NCI-H2171 (cell line): ENCODE measurements at regions not wholly inside any gene's neighbourhood (a gene's known extent, or its start where the extent isn't known, plus 50 kb on each side); places are given as distances from the start of the nearest gene placed in this dataset.

Experiments
- DNase-seq: peaks from one replicate; lab custom pipeline; 2025; lab: John Stamatoyannopoulos, UW

GRCh38 chr2:158049129-158049855, 52.4 kb upstream of the UPP2 start:
- peak; percentile 18 for DNase-seq

GRCh38 chr2:158048327-158048726, 53.3 kb upstream of the UPP2 start:
- no peak for DNase-seq

GRCh38 chr2:158047156-158047611, 54.5 kb upstream of the UPP2 start:
- DNase-seq, result no peak

- DNase-seq, result no peak
Observed at GRCh38 chr2:158046121-158046880, 55.4 kb upstream of the UPP2 start.

GRCh38 chr2:158045362-158045761, 56.3 kb upstream of the UPP2 start:
- DNase-seq, result no peak

GRCh38 chr2:158043181-158043948, 58.3 kb upstream of the UPP2 start:
- peak; percentile 86 for DNase-seq

- no peak for DNase-seq
Observed at GRCh38 chr2:158042666-158043065, 59.0 kb upstream of the UPP2 start.

- DNase-seq, result peak; percentile 73
Observed at GRCh38 chr2:158042245-158042644, 59.4 kb upstream of the UPP2 start.

GRCh38 chr2:158041400-158041799, 60.3 kb upstream of the UPP2 start:
- DNase-seq, result no peak

- DNase-seq, result no peak
Observed at GRCh38 chr2:158038901-158039300, 62.8 kb upstream of the UPP2 start.

GRCh38 chr2:158034198-158034866, 67.3 kb upstream of the UPP2 start:
- DNase-seq, result peak; percentile 35

- no peak for DNase-seq
Observed at GRCh38 chr2:158031371-158031770, 70.3 kb upstream of the UPP2 start.

- DNase-seq, result no peak
Observed at GRCh38 chr2:158025255-158025996, 76.2 kb upstream of the UPP2 start.

- peak; percentile 26 for DNase-seq
Observed at GRCh38 chr2:158024288-158024898, 77.3 kb upstream of the UPP2 start.

GRCh38 chr2:158022888-158023287, 78.8 kb upstream of the UPP2 start:
- no peak for DNase-seq

- DNase-seq, result peak; percentile 36
Observed at GRCh38 chr2:158021226-158021625, 80.5 kb upstream of the UPP2 start.

GRCh38 chr2:158015428-158016076, 86.1 kb upstream of the UPP2 start:
- DNase-seq, result no peak

- DNase-seq, result no peak
Observed at GRCh38 chr2:158013891-158014290, 87.8 kb upstream of the UPP2 start.

GRCh38 chr2:158011055-158011771, 90.5 kb upstream of the UPP2 start:
- no peak for DNase-seq

- no peak for DNase-seq
Observed at GRCh38 chr2:158009399-158009798, 92.3 kb upstream of the UPP2 start.
